CD4-positive, alpha-beta T cell treated with Interleukin-15 for 4 hours (primary cell): ENCODE measurements at regions not wholly inside any gene's neighbourhood (a gene's known extent, or its start where the extent isn't known, plus 50 kb on each side); places are given as distances from the start of the nearest gene placed in this dataset.
"Not testable (repeated sequence)": the region's sequence is repeated elsewhere in the genome, so short reads cannot be mapped to it uniquely, and the experiment has no call there.

Source experiments
- DNase-seq: peaks from one replicate; pipeline ENCODE4 v3.0.0-alpha.2; 2020; ENCODE audit warnings: low spot score

- no peak for DNase-seq
These were observed 65.4 kb upstream of the ZFHX3 start for GRCh38 chr16:73113336-73113735.

- DNase-seq, result no peak
These were observed 60.5 kb upstream of the ZFHX3 start for GRCh38 chr16:73108195-73108963.

- no peak for DNase-seq
These were observed 59.4 kb upstream of the ZFHX3 start for GRCh38 chr16:73107371-73107770.

GRCh38 chr16:73106329-73107034 lies 58.6 kb upstream of the ZFHX3 start:
- no peak for DNase-seq

- no peak for DNase-seq
These were observed 53.6 kb upstream of the ZFHX3 start for GRCh38 chr16:73101568-73101967.

GRCh38 chr16:73099601-73100000 lies 51.7 kb upstream of the ZFHX3 start:
- not testable (repeated sequence) for DNase-seq
